ENCODE measurements at regions not wholly inside any gene's neighbourhood (a gene's known extent, or its start where the extent isn't known, plus 50 kb on each side); places are given as distances from the start of the nearest gene placed in this dataset.

GRCh38 chr2:236647621-236648020 lies 78.0 kb downstream of the ACKR3 start:
- Histone ChIP-seq H3K9me3 (no peaks in the 10 kb centered on the region), H3K27ac (no peak overlapping the region)

DNA sequence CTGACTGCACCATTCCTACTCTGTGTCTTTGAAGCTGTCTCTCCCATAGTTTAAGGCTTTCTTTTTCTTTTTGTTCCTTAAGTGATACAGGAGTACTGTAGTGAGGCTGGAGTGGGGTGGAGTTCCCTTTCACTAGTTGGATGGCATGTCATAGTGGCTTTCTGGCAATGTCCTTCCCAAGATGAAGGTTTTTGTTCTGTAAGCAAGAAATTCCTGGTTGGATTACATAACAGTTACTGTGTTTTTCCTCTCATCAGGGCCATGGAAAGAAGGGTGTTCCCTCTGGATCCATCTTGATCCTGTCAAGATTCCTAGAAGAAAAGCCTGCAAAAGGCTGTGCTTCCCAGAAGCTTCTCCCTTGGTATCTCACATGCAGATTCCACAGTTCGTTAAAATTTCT lies 84.2 kb downstream of the ACKR3 start:
- TF ChIP-seq POLR2AphosphoS5 (IDR thresholded peaks at IDR 0.05), result no peak
- TF ChIP-seq CTCF (IDR thresholded peaks at IDR 0.05), result no peak
- TF ChIP-seq EP300 (IDR thresholded peaks at IDR 0.05; ENCODE audit: low read depth), result no peak
- no peak for TF ChIP-seq POLR2A (IDR thresholded peaks at IDR 0.05)
- in situ Hi-C loops (cut with MboI; ENCODE audit: low pct_ligation_motif_present in 1 of 4, low pct_unique_long_range_greater_than_20kb in 1 of 4, low sequenced_read_pairs in 3 of 4) (no loop called here), intact Hi-C loops (cut with DNase I; ENCODE audit: low total_unique reads) (no loop called here)
- H3K9me3 ChIP-seq, result no peaks in the 10 kb centered on the region
- DNase-seq, result no peak
- WGBS, 2 donors (ENCODE audit: low coverage in 1 of 2), result 67 to 80% methylated on average over 1 of the region's 1 CpG
- H3K27me3 ChIP-seq, result no peaks in the 10 kb centered on the region
- H3K27ac ChIP-seq, result no peak overlapping the region
- no peaks in the 10 kb centered on the region for H3K36me3 ChIP-seq
- H3K4me1 ChIP-seq, result no peaks in the 10 kb centered on the region
- H3K4me3 ChIP-seq, result no peak overlapping the region

More at GRCh38 chr2:236647621-236648020, 78.0 kb downstream of the ACKR3 start:
- no peak for TF ChIP-seq EP300 (IDR thresholded peaks at IDR 0.05; ENCODE audit: low read depth)
- TF ChIP-seq CTCF (IDR thresholded peaks at IDR 0.05), result no peak
- TF ChIP-seq POLR2A (IDR thresholded peaks at IDR 0.05), result no peak
- no peak for TF ChIP-seq POLR2AphosphoS5 (IDR thresholded peaks at IDR 0.05)
- intact Hi-C loops (cut with DNase I; ENCODE audit: low total_unique reads), result no loop called here
- in situ Hi-C loops (cut with MboI; ENCODE audit: low pct_ligation_motif_present in 1 of 4, low pct_unique_long_range_greater_than_20kb in 1 of 4, low sequenced_read_pairs in 3 of 4), result no loop called here
- Histone ChIP-seq H3K4me3 (no peak overlapping the region), H3K27me3 (no peaks in the 10 kb centered on the region), H3K36me3 (no peaks in the 10 kb centered on the region), H3K4me1 (peaks cover 0 to 5% (median 0%) of the 10 kb centered on the region in 4 donors)
- WGBS, 2 donors (ENCODE audit: low coverage in 1 of 2), result 51 to 60% methylated on average over 5 of the region's 5 CpGs
- DNase-seq, result no peak

DNA sequence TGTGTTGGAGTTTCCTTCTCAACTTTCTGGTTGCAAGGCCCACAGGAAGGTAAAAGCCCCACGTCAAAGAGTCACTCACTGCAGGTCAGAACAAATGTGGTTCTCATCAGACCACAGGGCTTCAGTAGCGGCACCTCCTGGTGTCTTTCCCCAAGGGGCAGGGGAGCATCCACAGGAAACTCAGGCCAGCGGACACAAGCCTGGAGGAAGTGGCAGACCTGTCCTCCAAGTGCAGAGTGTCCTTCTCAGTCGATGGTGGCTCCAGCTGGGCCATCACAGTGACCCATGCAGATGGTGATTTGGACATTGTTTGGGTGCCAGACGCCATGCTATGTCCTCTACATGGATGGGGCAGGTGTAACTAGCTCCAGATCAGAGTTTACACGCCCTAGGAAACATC lies 84.9 kb downstream of the ACKR3 start:
- in situ Hi-C loops (cut with MboI; ENCODE audit: low pct_ligation_motif_present in 1 of 4, low pct_unique_long_range_greater_than_20kb in 1 of 4, low sequenced_read_pairs in 3 of 4), result no loop called here

GRCh38 chr2:236656166-236656565 lies 86.5 kb downstream of the ACKR3 start:
- TF ChIP-seq POLR2A (IDR thresholded peaks at IDR 0.05), result no peak
- Histone ChIP-seq H3K27ac (no peak overlapping the region), H3K36me3 (no peaks in the 10 kb centered on the region), H3K4me1 (peaks cover 0 to 12% (median 4%) of the 10 kb centered on the region in 4 donors), H3K9me3 (no peaks in the 10 kb centered on the region), H3K4me3 (no peak overlapping the region), H3K27me3 (no peaks in the 10 kb centered on the region)
- intact Hi-C loops (cut with DNase I; ENCODE audit: low total_unique reads), result no loop called here
- no peak for DNase-seq
- WGBS, 2 donors (ENCODE audit: low coverage in 1 of 2), result 57% methylated on average over 2 of the region's 2 CpGs; no CpG with 5 or more reads in 1 of the 2 donors
- in situ Hi-C loops (cut with MboI; ENCODE audit: low pct_ligation_motif_present in 1 of 4, low pct_unique_long_range_greater_than_20kb in 1 of 4, low sequenced_read_pairs in 3 of 4), result no loop called here

More for the DNA sequence above, 84.9 kb downstream of the ACKR3 start:
- no peaks in the 10 kb centered on the region for H3K9me3 ChIP-seq
- WGBS, 2 donors (ENCODE audit: low coverage in 1 of 2), result 62% methylated on average over 6 of the region's 6 CpGs; no CpG with 5 or more reads in 1 of the 2 donors
- no peaks in the 10 kb centered on the region for H3K36me3 ChIP-seq
- H3K4me3 ChIP-seq, result no peak overlapping the region
- TF ChIP-seq POLR2AphosphoS5 (IDR thresholded peaks at IDR 0.05), result no peak
- no peak for TF ChIP-seq EP300 (IDR thresholded peaks at IDR 0.05; ENCODE audit: low read depth)
- no peak for TF ChIP-seq POLR2A (IDR thresholded peaks at IDR 0.05)
- no peak for TF ChIP-seq CTCF (IDR thresholded peaks at IDR 0.05)
- peaks cover 0 to 4% (median 0%) of the 10 kb centered on the region in 4 donors for H3K4me1 ChIP-seq
- DNase-seq, result no peak
- no peak overlapping the region for H3K27ac ChIP-seq
- intact Hi-C loops (cut with DNase I; ENCODE audit: low total_unique reads), result no loop called here
- no peaks in the 10 kb centered on the region for H3K27me3 ChIP-seq

DNA sequence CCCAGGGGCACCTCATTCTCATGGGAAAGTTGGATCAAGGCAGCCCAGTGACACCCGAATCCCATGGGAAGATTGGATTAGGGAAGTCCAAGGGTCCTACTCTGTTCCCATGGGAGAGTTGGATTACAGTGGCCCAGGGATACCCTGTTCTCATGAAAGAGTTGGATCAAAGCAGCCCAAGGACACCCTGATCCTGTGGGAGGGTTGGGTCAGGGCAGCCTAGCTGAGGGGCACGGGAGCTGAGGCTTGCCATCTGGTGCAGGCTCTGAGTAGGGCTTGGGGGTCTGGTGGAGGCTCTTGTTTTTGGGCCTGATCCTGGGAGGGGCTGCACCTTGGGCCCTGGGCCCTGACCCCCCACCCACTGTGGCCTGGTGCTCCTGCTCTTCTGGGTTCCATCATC lies 87.1 kb downstream of the ACKR3 start:
- in situ Hi-C loops (cut with MboI; ENCODE audit: low pct_ligation_motif_present in 1 of 4, low pct_unique_long_range_greater_than_20kb in 1 of 4, low sequenced_read_pairs in 3 of 4), result no loop called here
- no peak overlapping the region for H3K4me3 ChIP-seq
- no peak for TF ChIP-seq EP300 (IDR thresholded peaks at IDR 0.05; ENCODE audit: low read depth)

More for the DNA sequence above, 87.1 kb downstream of the ACKR3 start:
- Histone ChIP-seq H3K4me1 (peaks cover 0 to 13% (median 6%) of the 10 kb centered on the region in 4 donors), H3K27ac (no peak overlapping the region), H3K27me3 (no peaks in the 10 kb centered on the region), H3K36me3 (no peaks in the 10 kb centered on the region), H3K9me3 (no peaks in the 10 kb centered on the region)
- DNase-seq, result no peak
- WGBS, 2 donors (ENCODE audit: low coverage in 1 of 2), result 100% methylated on average over 2 of the region's 2 CpGs; no CpG with 5 or more reads in 1 of the 2 donors
- intact Hi-C loops (cut with DNase I; ENCODE audit: low total_unique reads), result no loop called here
